ENCODE measurements at regions not wholly inside any gene's neighbourhood (a gene's known extent, or its start where the extent isn't known, plus 50 kb on each side); places are given as distances from the start of the nearest gene placed in this dataset.

- Histone ChIP-seq H3K4me3 (no peak overlapping the region), H3K27ac (no peak overlapping the region), H3K4me1 (no peaks in the 10 kb centered on the region), H3K27me3 (peaks cover 13% of the 10 kb centered on the region), H3K9me3 (no peaks in the 10 kb centered on the region), H3K36me3 (no peaks in the 10 kb centered on the region)
- peak in 1 of 2 donors; percentile 59 for DNase-seq (ENCODE audit: low spot score in 2 of 2)
- TF ChIP-seq CTCF (IDR thresholded peaks at IDR 0.05) (no peak), POLR2A (IDR thresholded peaks at IDR 0.05) (no peak), EP300 (IDR thresholded peaks at IDR 0.05) (no peak), POLR2AphosphoS5 (IDR thresholded peaks at IDR 0.05) (no peak)
- 68% methylated on average over 13 of the region's 13 CpGs for WGBS
Observed at GRCh38 chr14:101134851-101135433, 231.4 kb upstream of the RTL1 start.

GRCh38 chr14:101135796-101136742 is 232.5 kb upstream of the RTL1 start:
- Histone ChIP-seq H3K27ac (no peak overlapping the region), H3K9me3 (no peaks in the 10 kb centered on the region), H3K27me3 (peaks cover 12% of the 10 kb centered on the region), H3K36me3 (no peaks in the 10 kb centered on the region), H3K4me1 (no peaks in the 10 kb centered on the region), H3K4me3 (no peak overlapping the region)
- peak in 1 of 2 donors; percentile 67 for DNase-seq (ENCODE audit: low spot score in 2 of 2)
- 69% methylated on average over 7 of the region's 10 CpGs for WGBS
- TF ChIP-seq EP300 (IDR thresholded peaks at IDR 0.05) (no peak), POLR2A (IDR thresholded peaks at IDR 0.05) (no peak), CTCF (IDR thresholded peaks at IDR 0.05) (no peak), POLR2AphosphoS5 (IDR thresholded peaks at IDR 0.05) (no peak)

GRCh38 chr14:101137234-101137633 is 233.7 kb upstream of the RTL1 start:
- DNase-seq (ENCODE audit: low spot score in 2 of 2): peak in 1 of 2 donors; percentile 61
- WGBS: 96% methylated on average over 7 of the region's 7 CpGs

GRCh38 chr14:101147848-101148247 is 244.3 kb upstream of the RTL1 start:
- H3K27ac ChIP-seq: no peak overlapping the region
- peaks cover 27% of the 10 kb centered on the region for H3K27me3 ChIP-seq
- H3K4me3 ChIP-seq: no peak overlapping the region
- TF ChIP-seq POLR2AphosphoS5 (IDR thresholded peaks at IDR 0.05) (no peak), CTCF (IDR thresholded peaks at IDR 0.05) (no peak), EP300 (IDR thresholded peaks at IDR 0.05) (no peak), POLR2A (IDR thresholded peaks at IDR 0.05) (no peak)
- no peak for DNase-seq (ENCODE audit: low spot score in 2 of 2)
- H3K36me3 ChIP-seq: no peaks in the 10 kb centered on the region
- H3K4me1 ChIP-seq: no peaks in the 10 kb centered on the region
- WGBS: 75% methylated on average over 2 of the region's 2 CpGs
- no peaks in the 10 kb centered on the region for H3K9me3 ChIP-seq

More at GRCh38 chr14:101137234-101137633, 233.7 kb upstream of the RTL1 start:
- Histone ChIP-seq H3K9me3 (no peaks in the 10 kb centered on the region), H3K27me3 (peaks cover 4% of the 10 kb centered on the region), H3K4me3 (no peak overlapping the region), H3K36me3 (no peaks in the 10 kb centered on the region), H3K27ac (no peak overlapping the region), H3K4me1 (no peaks in the 10 kb centered on the region)
- no peak for TF ChIP-seq POLR2A (IDR thresholded peaks at IDR 0.05)
- TF ChIP-seq CTCF (IDR thresholded peaks at IDR 0.05): no peak
- no peak for TF ChIP-seq POLR2AphosphoS5 (IDR thresholded peaks at IDR 0.05)
- no peak for TF ChIP-seq EP300 (IDR thresholded peaks at IDR 0.05)

GRCh38 chr14:101150039-101150610 is 246.6 kb upstream of the RTL1 start:
- DNase-seq (ENCODE audit: low spot score in 2 of 2): no peak
- H3K4me3 ChIP-seq: no peak overlapping the region
- no peaks in the 10 kb centered on the region for H3K4me1 ChIP-seq
- no peak overlapping the region for H3K27ac ChIP-seq
- TF ChIP-seq EP300 (IDR thresholded peaks at IDR 0.05) (no peak), POLR2A (IDR thresholded peaks at IDR 0.05) (no peak), CTCF (IDR thresholded peaks at IDR 0.05) (no peak), POLR2AphosphoS5 (IDR thresholded peaks at IDR 0.05) (no peak)
- no peaks in the 10 kb centered on the region for H3K9me3 ChIP-seq
- 100% methylated on average over 2 of the region's 6 CpGs for WGBS
- no peaks in the 10 kb centered on the region for H3K36me3 ChIP-seq
- peaks cover 32% of the 10 kb centered on the region for H3K27me3 ChIP-seq

All from suprapubic skin (tissue), 4 donors.